ENCODE measurements at regions not wholly inside any gene's neighbourhood (a gene's known extent, or its start where the extent isn't known, plus 50 kb on each side); places are given as distances from the start of the nearest gene placed in this dataset.

- TF ChIP-seq CTCF (IDR thresholded peaks at IDR 0.05) = no peak
- TF ChIP-seq POLR2A (IDR thresholded peaks at IDR 0.05) = no peak
Observed at GRCh38 chr7:149683181-149683580, 90.2 kb downstream of the ZNF467 start.

All from prostate gland (tissue), 2 donors.